HEK293 (cell line): ENCODE measurements at regions not wholly inside any gene's neighbourhood (a gene's known extent, or its start where the extent isn't known, plus 50 kb on each side); places are given as distances from the start of the nearest gene placed in this dataset.

Experiments
- FEZF1 ChIP-seq: fragments of 450-650 bp; formaldehyde crosslinking; IDR thresholded peaks from 2 replicates; pipeline ENCODE4 v1.5.1; 2016; ENCODE audit warnings: missing biosample characterization, missing genetic modification characterization
- ZNF155 ChIP-seq: fragments of 450-650 bp; formaldehyde crosslinking; IDR thresholded peaks from 2 replicates; pipeline ENCODE4 v1.5.1; 2016; ENCODE audit warnings: missing biosample characterization, missing genetic modification characterization
- ZNF560 ChIP-seq: fragments of 450-650 bp; formaldehyde crosslinking; IDR thresholded peaks from 2 replicates; pipeline ENCODE4 v1.5.1; 2017; ENCODE audit warnings: missing biosample characterization, missing genetic modification characterization, borderline replicate concordance
- TF ChIP-seq, protein P1 (sequence below): fragments of 450-650 bp; formaldehyde crosslinking; IDR thresholded peaks from 2 replicates; pipeline ENCODE4 v1.5.1; 2016; ENCODE audit warnings: missing biosample characterization, missing genetic modification characterization
- TF ChIP-seq, protein P2 (sequence below): fragments of 450-650 bp; formaldehyde crosslinking; IDR thresholded peaks from 2 replicates; pipeline ENCODE4 v1.5.1; 2016; ENCODE audit warnings: missing biosample characterization, missing genetic modification characterization

DNA sequence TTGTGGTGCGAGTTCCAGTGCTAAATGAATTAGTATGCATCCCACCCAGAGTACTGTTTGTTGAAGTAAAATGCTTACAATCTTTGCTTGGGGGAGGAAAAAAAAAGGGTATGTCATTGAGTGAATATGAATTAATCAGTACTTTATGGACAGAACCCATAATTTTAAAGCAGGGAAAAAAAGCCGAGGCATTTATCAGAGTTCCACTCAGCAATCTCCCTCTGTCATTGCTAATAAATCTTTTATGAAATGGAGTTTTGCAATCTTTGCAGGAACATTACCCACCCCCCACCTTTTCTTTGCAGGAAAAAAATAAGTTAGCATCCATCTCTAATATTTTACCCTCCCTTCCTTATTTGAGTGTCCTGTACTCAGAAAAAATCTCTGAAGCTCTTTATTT lies 127.9 kb upstream of the TMPO start:
- TF ChIP-seq, protein P1, sequence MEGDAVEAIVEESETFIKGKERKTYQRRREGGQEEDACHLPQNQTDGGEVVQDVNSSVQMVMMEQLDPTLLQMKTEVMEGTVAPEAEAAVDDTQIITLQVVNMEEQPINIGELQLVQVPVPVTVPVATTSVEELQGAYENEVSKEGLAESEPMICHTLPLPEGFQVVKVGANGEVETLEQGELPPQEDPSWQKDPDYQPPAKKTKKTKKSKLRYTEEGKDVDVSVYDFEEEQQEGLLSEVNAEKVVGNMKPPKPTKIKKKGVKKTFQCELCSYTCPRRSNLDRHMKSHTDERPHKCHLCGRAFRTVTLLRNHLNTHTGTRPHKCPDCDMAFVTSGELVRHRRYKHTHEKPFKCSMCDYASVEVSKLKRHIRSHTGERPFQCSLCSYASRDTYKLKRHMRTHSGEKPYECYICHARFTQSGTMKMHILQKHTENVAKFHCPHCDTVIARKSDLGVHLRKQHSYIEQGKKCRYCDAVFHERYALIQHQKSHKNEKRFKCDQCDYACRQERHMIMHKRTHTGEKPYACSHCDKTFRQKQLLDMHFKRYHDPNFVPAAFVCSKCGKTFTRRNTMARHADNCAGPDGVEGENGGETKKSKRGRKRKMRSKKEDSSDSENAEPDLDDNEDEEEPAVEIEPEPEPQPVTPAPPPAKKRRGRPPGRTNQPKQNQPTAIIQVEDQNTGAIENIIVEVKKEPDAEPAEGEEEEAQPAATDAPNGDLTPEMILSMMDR, result no peak
- TF ChIP-seq ZNF155 (tag by site-specific recombination), result no peak
- TF ChIP-seq, protein P2, sequence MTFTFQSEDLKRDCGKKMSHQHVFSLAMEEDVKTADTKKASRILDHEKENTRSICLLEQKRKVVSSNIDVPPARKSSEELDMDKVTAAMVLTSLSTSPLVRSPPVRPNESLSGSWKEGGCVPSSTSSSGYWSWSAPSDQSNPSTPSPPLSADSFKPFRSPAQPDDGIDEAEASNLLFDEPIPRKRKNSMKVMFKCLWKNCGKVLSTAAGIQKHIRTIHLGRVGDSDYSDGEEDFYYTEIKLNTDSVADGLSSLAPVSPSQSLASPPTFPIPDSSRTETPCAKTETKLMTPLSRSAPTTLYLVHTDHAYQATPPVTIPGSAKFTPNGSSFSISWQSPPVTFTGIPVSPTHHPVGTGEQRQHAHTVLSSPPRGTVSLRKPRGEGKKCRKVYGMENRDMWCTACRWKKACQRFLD (tag by site-specific recombination), result no peak
- no peak for TF ChIP-seq ZNF560 (tag by site-specific recombination)
- TF ChIP-seq FEZF1 (tag by site-specific recombination), result no peak
